Astrocyte of the cerebellum (primary cell): ENCODE measurements at regions not wholly inside any gene's neighbourhood (a gene's known extent, or its start where the extent isn't known, plus 50 kb on each side); places are given as distances from the start of the nearest gene placed in this dataset.
"Not testable (repeated sequence)": the region's sequence is repeated elsewhere in the genome, so short reads cannot be mapped to it uniquely, and the experiment has no call there.

Source experiments
- DNase-seq: peaks from one replicate; pipeline ENCODE4 v3.0.0-alpha.2; 2011; ENCODE audit warnings: low read depth
- H3K4me3 ChIP-seq: 2 replicates; pipeline ENCODE4 v1.5.1; 2011; ENCODE audit warnings: mild to moderate bottlenecking, low read depth, low read length, moderate library complexity
- in situ Hi-C: cut with HindIII; loops from 2 replicates; pipeline ENCODE4 v1.10.0; 2017; ENCODE audit warnings: low sequenced_read_pairs
- TF ChIP-seq, protein P1 (sequence below): IDR thresholded peaks from 2 replicates; pipeline ENCODE4 v1.5.1; 2012; ENCODE audit warnings: low read length, low read depth, moderate library complexity, mild to moderate bottlenecking; ENCODE audit errors: missing control alignments

DNA sequence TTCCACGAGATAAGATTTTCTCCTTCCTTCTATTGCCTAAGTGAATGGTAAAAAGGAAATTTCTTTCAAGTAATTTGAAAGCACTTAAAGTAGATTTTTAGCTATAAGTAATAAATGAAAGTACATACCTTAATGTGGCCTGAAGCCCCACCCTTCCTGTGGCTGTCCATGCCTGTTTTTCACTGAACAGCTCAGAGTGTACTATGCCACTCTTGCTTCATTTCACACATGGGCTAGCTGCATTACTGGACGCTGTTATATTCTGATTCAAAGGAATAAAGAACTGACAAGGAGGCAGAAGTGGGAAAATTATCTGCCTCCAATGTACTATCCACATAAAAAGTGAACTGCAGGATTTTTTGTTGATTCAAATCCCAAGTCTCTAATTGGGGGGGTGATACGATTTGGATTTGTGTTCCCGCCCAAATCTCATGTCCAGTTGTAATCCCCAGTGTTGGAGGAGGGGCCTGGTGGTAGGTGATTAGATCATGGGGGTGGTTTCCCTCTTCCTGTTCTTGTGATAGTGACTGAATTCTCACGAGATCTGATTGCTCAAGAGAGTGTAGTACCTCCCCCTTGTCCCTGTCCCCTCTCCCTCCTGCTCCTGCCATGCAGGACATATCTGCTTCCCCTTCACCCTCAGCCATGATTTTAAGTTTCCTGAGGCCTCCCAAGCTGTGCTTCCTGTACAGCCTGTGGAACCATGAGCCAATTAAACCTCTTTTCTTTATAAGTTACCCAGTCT, 154.7 kb upstream of the SGCG start:
- no peak for DNase-seq
- in situ Hi-C loops, result no loop called here
- H3K4me3 ChIP-seq, result no peak overlapping the region
- TF ChIP-seq, protein P1, sequence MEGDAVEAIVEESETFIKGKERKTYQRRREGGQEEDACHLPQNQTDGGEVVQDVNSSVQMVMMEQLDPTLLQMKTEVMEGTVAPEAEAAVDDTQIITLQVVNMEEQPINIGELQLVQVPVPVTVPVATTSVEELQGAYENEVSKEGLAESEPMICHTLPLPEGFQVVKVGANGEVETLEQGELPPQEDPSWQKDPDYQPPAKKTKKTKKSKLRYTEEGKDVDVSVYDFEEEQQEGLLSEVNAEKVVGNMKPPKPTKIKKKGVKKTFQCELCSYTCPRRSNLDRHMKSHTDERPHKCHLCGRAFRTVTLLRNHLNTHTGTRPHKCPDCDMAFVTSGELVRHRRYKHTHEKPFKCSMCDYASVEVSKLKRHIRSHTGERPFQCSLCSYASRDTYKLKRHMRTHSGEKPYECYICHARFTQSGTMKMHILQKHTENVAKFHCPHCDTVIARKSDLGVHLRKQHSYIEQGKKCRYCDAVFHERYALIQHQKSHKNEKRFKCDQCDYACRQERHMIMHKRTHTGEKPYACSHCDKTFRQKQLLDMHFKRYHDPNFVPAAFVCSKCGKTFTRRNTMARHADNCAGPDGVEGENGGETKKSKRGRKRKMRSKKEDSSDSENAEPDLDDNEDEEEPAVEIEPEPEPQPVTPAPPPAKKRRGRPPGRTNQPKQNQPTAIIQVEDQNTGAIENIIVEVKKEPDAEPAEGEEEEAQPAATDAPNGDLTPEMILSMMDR, result no peak

DNA sequence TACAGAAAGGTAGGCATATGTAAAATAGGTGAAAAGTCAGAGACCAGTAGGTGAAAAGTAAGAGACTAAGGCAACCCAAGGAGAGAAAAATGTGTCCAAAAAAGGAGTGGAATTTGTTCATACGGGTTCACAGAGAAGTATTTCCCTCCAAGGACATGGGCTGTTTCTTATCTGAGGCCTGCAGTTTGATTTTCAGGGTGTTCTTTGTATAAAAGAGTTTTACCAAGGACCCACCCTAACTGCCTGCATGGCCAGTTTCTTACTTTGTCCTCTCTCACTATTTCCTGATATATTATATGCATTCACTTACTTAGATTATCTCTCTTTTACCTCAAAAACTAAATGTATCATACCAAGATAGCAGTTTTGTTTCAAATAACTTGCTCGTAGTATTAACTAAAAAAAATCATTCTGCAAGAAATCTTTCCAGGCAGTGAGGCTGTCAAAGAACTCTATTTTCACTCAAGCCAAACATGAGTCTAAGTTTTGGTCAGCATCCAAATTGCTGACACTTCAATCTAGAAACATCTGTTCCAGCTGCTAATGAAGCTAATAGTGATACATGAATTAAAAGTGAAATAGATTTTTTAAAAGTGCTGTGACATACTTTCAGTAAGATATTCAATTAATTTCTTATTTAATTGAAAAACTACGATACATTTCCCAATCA, 141.4 kb upstream of the SGCG start:
- no peak for DNase-seq
- no peak overlapping the region for H3K4me3 ChIP-seq
- TF ChIP-seq, protein P1, result no peak
- in situ Hi-C loops, result no loop called here

DNA sequence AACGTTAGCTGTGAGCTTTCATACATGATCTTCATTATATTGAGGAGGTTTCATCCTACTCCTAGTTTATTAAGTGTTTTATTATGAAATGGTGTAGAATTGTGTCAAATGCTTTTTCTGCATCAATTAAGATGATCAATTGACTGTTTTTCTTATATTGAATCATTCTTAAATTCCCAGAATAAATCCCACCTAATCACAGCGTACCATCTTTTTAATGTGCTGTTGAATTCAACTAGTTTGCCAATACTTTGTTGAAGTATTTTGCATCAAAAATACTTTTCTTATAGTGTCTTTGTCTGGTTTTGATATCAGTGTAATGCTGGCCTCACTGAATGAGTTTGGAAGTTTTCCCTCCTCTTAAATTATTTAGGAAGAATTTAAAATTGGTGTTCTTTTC, 138.6 kb upstream of the SGCG start:
- in situ Hi-C loops, result no loop called here
- H3K4me3 ChIP-seq, result no peak overlapping the region
- no peak for DNase-seq
- TF ChIP-seq, protein P1, result no peak

DNA sequence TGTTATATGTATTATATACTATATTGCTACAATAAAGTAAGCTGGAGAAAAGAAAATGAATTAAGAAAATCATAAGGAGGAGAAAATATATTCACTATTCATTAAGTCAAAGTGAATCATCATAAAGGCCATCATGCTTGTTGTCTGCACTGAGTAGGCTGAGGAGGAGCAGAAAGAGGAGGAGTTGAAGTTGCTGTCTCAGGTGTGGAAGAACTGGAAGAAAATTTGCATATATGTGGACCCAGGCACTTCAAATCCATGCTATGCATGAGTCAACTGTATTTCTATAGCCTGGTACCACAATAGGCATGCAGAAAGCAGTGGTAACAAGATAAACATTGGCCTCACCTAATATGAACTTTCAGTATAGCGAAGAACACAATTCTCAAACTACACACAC, 135.9 kb upstream of the SGCG start:
- TF ChIP-seq, protein P1, result no peak

DNA sequence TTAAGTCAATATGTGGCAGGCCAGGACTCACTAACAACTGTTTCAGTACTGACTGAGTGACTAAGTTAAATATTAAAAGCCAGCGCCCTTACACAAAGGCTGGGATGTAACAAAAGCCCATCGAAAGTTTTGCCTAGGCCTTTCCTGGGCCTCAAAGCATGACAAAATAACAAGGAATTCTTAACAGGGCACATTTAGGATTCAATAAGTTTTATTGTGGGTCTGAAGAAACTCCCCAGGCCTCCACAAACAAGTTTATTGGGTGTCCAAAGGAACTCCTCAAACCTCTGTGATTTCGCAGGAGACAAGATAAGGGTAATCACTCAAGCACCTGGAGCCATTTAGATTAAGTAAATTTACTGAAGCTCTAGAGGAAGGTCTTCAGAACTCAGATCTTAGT, 130.7 kb upstream of the SGCG start:
- TF ChIP-seq, protein P1, result no peak

More for the DNA sequence above, 135.9 kb upstream of the SGCG start:
- no peak for DNase-seq
- in situ Hi-C loops, result no loop called here
- H3K4me3 ChIP-seq, result no peak overlapping the region

DNA sequence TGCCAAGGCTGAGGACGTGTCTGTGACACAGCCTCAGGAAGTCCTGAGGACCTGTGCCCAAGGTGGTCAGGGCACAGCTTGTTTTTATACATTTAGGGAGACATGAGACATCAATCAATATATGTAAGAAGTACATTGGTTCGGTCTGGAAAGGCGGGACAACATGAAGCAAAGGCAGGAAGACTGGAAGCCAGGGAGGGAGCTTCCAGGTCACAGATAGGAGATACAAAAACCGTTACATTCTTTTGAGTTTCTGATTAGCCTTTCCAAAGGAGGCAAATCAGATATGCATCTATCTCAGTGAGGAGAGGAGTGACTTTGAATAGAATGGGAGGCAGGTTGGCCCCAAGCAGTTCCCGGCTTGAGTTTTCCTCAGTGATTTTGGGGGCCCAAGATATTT, 127.1 kb upstream of the SGCG start:
- in situ Hi-C loops, H3K4me3 ChIP-seq, DNase-seq: not testable (repeated sequence)

More for the DNA sequence above, 130.7 kb upstream of the SGCG start:
- in situ Hi-C loops, result no loop called here
- H3K4me3 ChIP-seq, result no peak overlapping the region
- no peak for DNase-seq

DNA sequence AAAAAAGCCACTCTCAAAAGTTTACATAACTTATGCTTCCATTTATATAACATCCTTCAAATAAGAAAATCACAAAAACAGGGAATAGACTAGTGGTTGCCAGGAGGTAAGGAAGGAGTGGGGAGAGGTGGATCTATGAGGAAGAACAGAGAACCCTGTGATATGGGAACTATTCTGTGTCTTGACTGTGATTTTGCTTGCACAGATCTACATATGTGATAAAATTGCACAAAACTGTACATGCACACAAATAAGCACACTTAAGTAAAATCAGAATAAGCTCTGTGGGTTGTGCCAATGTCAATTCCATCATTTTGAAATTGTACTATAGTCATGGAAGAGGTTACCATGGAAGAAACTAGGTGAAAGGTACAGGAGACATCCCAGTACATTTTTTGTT, 121.6 kb upstream of the SGCG start:
- TF ChIP-seq, protein P1, result no peak
- DNase-seq, result no peak
- in situ Hi-C loops, result no loop called here
- no peak overlapping the region for H3K4me3 ChIP-seq
